ENCODE measurements at regions not wholly inside any gene's neighbourhood (a gene's known extent, or its start where the extent isn't known, plus 50 kb on each side); places are given as distances from the start of the nearest gene placed in this dataset.

DNA sequence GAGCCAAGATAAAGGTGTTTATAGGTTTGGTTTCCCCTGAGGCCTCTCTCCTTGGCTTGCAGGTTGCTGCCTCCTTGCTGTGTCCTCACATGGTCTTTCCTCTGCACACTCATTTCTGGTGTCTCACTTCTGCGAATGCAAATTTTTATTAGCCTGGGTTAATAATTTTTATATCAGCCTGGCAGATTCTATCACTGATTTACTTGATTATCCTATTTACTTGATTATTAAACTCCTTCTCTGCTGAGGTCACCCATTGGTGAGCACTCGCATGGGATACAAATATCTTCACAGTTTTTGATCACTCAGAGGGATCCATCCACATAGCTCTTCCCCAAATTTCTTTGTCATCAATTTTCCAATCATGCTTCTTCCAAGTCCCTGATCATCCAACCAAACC is 90.9 kb upstream of the IGLL5 start:
- TF ChIP-seq, protein P1, sequence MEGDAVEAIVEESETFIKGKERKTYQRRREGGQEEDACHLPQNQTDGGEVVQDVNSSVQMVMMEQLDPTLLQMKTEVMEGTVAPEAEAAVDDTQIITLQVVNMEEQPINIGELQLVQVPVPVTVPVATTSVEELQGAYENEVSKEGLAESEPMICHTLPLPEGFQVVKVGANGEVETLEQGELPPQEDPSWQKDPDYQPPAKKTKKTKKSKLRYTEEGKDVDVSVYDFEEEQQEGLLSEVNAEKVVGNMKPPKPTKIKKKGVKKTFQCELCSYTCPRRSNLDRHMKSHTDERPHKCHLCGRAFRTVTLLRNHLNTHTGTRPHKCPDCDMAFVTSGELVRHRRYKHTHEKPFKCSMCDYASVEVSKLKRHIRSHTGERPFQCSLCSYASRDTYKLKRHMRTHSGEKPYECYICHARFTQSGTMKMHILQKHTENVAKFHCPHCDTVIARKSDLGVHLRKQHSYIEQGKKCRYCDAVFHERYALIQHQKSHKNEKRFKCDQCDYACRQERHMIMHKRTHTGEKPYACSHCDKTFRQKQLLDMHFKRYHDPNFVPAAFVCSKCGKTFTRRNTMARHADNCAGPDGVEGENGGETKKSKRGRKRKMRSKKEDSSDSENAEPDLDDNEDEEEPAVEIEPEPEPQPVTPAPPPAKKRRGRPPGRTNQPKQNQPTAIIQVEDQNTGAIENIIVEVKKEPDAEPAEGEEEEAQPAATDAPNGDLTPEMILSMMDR (IDR thresholded peaks at IDR 0.05), result no peak
- TF ChIP-seq POLR2A (IDR thresholded peaks at IDR 0.05) (no peak), EP300 (IDR thresholded peaks at IDR 0.05) (no peak)
